HCT116 (cell line): ENCODE measurements at regions not wholly inside any gene's neighbourhood (a gene's known extent, or its start where the extent isn't known, plus 50 kb on each side); places are given as distances from the start of the nearest gene placed in this dataset.

Source experiments
- ATAC-seq: fragments of 200-7000 bp; cut with Tn5 transposase; 2 replicates; pipeline ENCODE4 v1.9.1; 2020; ENCODE audit warnings: mild to moderate bottlenecking, moderate library complexity
- BruUV-seq: library from RNA; stranded (reverse); fragments of 400-500 nt; replicated peaks from 2 replicates; lab custom pipeline; 2021; lab: Mats Ljungman, UMichigan
- CTCF ChIA-PET: fragments of 300-600 bp; sonication (Branson Sonifier 250); formaldehyde crosslinking; loops from one replicate; lab custom pipeline; 2021; ENCODE audit warnings: antibody characterized with exemption; lab: Charles Lee
- POLR2A ChIA-PET: fragments of 300-600, 350-600 bp; sonication (Branson Sonifier 250); formaldehyde crosslinking; loops from one replicate; lab custom pipeline; 2021; ENCODE audit warnings: antibody characterized with exemption; lab: Charles Lee
- RAD21 ChIA-PET, 2 experiments: fragments of 300-600 bp; sonication (Branson Sonifier 250); formaldehyde crosslinking; loops; one replicate each; lab custom pipeline; 2023; ENCODE audit warnings: low total read pairs in 2 of 2; ENCODE audit not compliant: uncharacterized antibody in 2 of 2, unreplicated experiment in 2 of 2, low non-redundant PET in 1 of 2; lab: Charles Lee
- DNase-seq: peaks from one replicate; pipeline ENCODE4 v3.0.0-alpha.2; 2010; ENCODE audit warnings: low read depth, low spot score
- H2AFZ ChIP-seq: fragments of 200-600 bp; shearing (Covaris generic), sonication (generic); 2 replicates; pipeline ENCODE4 v1.6.1; 2017; ENCODE audit warnings: low read depth, mixed run types, mixed read lengths, antibody characterized with exemption, low read length; ENCODE audit not compliant: poor library complexity, severe bottlenecking
- H3K27ac ChIP-seq: 2 replicates; pipeline ENCODE4 v1.5.1; 2012; ENCODE audit warnings: low read depth, low read length
- H3K27me3 ChIP-seq: fragments of 200-600 bp; sonication (generic); 2 replicates; pipeline ENCODE4 v1.6.1; 2016; ENCODE audit warnings: mixed run types, low read length, mixed read lengths; ENCODE audit not compliant: insufficient read depth
- H3K36me3 ChIP-seq, 2 experiments: fragments of 200-500 bp in 1 of 2; fragments of 200-600 bp in 1 of 2; sonication (Bioruptor generic) in 1 of 2; sonication (generic) in 1 of 2; 2 replicates each; pipeline versions ENCODE4 v1.5.1 to v1.6.1; 2014 to 2016; ENCODE audit warnings: low read length in 2 of 2, inconsistent platforms in 1 of 2, mixed read lengths in 1 of 2, mixed run types in 1 of 2; ENCODE audit not compliant: insufficient read depth in 2 of 2, control insufficient read depth in 1 of 2
- H3K4me1 ChIP-seq, 2 experiments: fragments of 200-600 bp in 1 of 2; sonication (generic) in 1 of 2; 2 replicates each; pipeline versions ENCODE4 v1.5.1 to v1.6.1; 2012 to 2017; ENCODE audit warnings: low read length in 2 of 2, inconsistent platforms in 1 of 2, mild to moderate bottlenecking in 1 of 2, mixed read lengths in 1 of 2, mixed run types in 1 of 2, moderate library complexity in 1 of 2; ENCODE audit not compliant: insufficient read depth in 2 of 2, control insufficient read depth in 1 of 2
- H3K4me2 ChIP-seq: fragments of 200-600 bp; sonication (generic); 2 replicates; pipeline ENCODE4 v1.6.1; 2017; ENCODE audit warnings: mixed run types, low read length, mixed read lengths
- H3K4me3 ChIP-seq, 2 experiments: fragments of 200-600 bp in 1 of 2; sonication (generic) in 1 of 2; replicated peaks in 1 of 2; 2 replicates each; pipeline ENCODE4 v1.5.1; 2011 to 2016; ENCODE audit warnings: low read length in 2 of 2, control low read depth in 1 of 2, low read depth in 1 of 2, mild to moderate bottlenecking in 1 of 2, mixed read lengths in 1 of 2, mixed run types in 1 of 2
- H3K79me2 ChIP-seq: fragments of 200-600 bp; sonication (generic); 2 replicates; pipeline ENCODE4 v1.6.1; 2017; ENCODE audit warnings: mild to moderate bottlenecking, mixed run types, low read length, moderate library complexity, mixed read lengths; ENCODE audit not compliant: insufficient read depth
- H3K9ac ChIP-seq: fragments of 200-600 bp; sonication (generic); 2 replicates; pipeline ENCODE4 v1.6.1; 2016; ENCODE audit warnings: low read length, mixed read lengths
- H3K9me2 ChIP-seq: fragments of 200-600 bp; sonication (generic), shearing (Covaris generic); 2 replicates; pipeline ENCODE4 v1.6.1; 2017; ENCODE audit warnings: mixed run types, mild to moderate bottlenecking, moderate library complexity; ENCODE audit not compliant: insufficient read depth
- H3K9me3 ChIP-seq, 2 experiments: fragments of 200-500 bp in 1 of 2; fragments of 200-600 bp in 1 of 2; sonication (Bioruptor generic) in 1 of 2; sonication (generic) in 1 of 2; 2 replicates each; pipeline ENCODE4 v1.6.1; 2014 to 2017; ENCODE audit warnings: low read length in 2 of 2, mixed read lengths in 2 of 2, inconsistent platforms in 1 of 2, low read depth in 1 of 2, mild to moderate bottlenecking in 1 of 2, mixed run types in 1 of 2, moderate library complexity in 1 of 2; ENCODE audit not compliant: control insufficient read depth in 1 of 2, insufficient read depth in 1 of 2
- H4K20me1 ChIP-seq: fragments of 200-600 bp; sonication (generic), shearing (Covaris generic); 2 replicates; pipeline ENCODE4 v1.6.1; 2017; ENCODE audit warnings: mixed run types, mild to moderate bottlenecking, moderate library complexity; ENCODE audit not compliant: insufficient read depth
- CBX3 ChIP-seq: IDR thresholded peaks from 2 replicates; pipeline ENCODE4 v1.6.1; 2012; ENCODE audit warnings: low read depth
- EGR1 ChIP-seq: IDR thresholded peaks from 2 replicates; pipeline ENCODE4 v1.6.1; 2012; ENCODE audit warnings: low read depth
- ELF1 ChIP-seq: IDR thresholded peaks from 2 replicates; pipeline ENCODE4 v1.6.1; 2012; ENCODE audit warnings: low read depth, borderline replicate concordance
- EZH2 ChIP-seq: fragments of 200-600 bp; sonication (generic); IDR thresholded peaks from 2 replicates; pipeline ENCODE4 v1.6.1; 2017; ENCODE audit warnings: antibody characterized with exemption, mixed run types
- EZH2phosphoT487 ChIP-seq: fragments of 200-600 bp; IDR thresholded peaks from 2 replicates; pipeline ENCODE4 v1.6.1; 2018; ENCODE audit warnings: antibody characterized with exemption, borderline replicate concordance
- FOSL1 ChIP-seq: IDR thresholded peaks from 2 replicates; pipeline ENCODE4 v1.6.1; 2012; ENCODE audit warnings: low read depth
- JUND ChIP-seq: IDR thresholded peaks from 2 replicates; pipeline ENCODE4 v1.6.1; 2012
- POLR2AphosphoS5 ChIP-seq: IDR thresholded peaks from 2 replicates; pipeline ENCODE4 v1.6.1; 2011; ENCODE audit warnings: mild to moderate bottlenecking, low read depth, low read length, moderate library complexity
- SIN3A ChIP-seq: IDR thresholded peaks from 2 replicates; pipeline ENCODE4 v1.6.1; 2012; ENCODE audit warnings: low read depth
- SP1 ChIP-seq: IDR thresholded peaks from 2 replicates; pipeline ENCODE4 v1.6.1; 2012; ENCODE audit warnings: low read depth
- ZFX ChIP-seq: fragments of 450-650 bp; IDR thresholded peaks from 2 replicates; pipeline ENCODE4 v1.6.1; 2017
- ZNF274 ChIP-seq: fragments of 200-500 bp; sonication (Bioruptor generic); IDR thresholded peaks from 2 replicates; pipeline ENCODE4 v1.6.1; 2014; ENCODE audit warnings: mild to moderate bottlenecking, low read depth, low read length, inconsistent platforms
- intact Hi-C: fragments of 100-400 bp; cut with micrococcal nuclease; formaldehyde crosslinking; loops from 2 replicates; pipeline ENCODE4 v1.10.0; 2022
- TF ChIP-seq, protein P1 (sequence below): IDR thresholded peaks from 2 replicates; pipeline ENCODE4 v1.6.1; 2012
- TF ChIP-seq, protein P2 (sequence below): IDR thresholded peaks from 2 replicates; pipeline ENCODE4 v1.6.1; 2012
- TF ChIP-seq, protein P3 (sequence below): IDR thresholded peaks from 2 replicates; pipeline ENCODE4 v1.6.1; 2011; ENCODE audit warnings: mild to moderate bottlenecking, low read length, moderate library complexity; ENCODE audit not compliant: insufficient replicate concordance; ENCODE audit errors: extremely low read depth
- TF ChIP-seq, protein P4 (sequence below): IDR thresholded peaks from 2 replicates; pipeline ENCODE4 v1.6.1; 2012; ENCODE audit warnings: low read depth

DNA sequence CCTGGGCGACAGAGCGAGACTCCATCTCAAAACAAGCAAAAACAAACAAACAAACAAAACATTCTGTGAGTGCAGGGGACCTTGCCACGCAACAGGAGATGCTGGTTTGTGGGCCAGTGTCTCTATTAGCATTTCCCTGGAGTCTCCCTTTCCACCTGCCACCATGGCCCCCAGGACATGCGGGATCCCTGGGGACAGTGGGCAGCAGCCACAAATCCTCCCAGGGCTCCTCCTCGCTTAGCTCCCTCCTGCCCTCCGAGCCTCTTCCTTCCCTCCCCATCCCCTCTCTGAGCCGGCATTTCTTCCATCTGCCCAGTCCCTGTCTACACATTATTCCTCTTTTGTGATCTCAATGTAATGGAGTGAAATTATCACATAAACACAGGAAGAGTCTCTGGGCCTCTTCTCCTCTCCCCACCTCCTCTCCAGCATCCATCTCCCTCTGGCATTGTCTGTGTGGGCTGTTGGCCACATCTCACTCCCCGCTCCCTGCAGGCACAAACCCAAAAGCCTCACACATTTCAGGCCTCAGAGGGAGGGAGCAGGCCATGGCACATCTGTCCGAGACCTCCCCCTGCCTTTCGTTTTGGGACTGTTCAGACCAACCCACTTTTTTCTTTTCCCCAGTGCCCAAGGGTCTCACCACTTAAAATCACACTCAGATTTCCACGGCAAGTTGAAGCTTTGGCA, 144.3 kb downstream of the MIS18A start:
- no TSS peak for BruUV-seq
- ChIA-PET POLR2A (no interaction called here), RAD21 (no interaction called here), CTCF (no interaction called here)
- H3K27ac ChIP-seq: no peak overlapping the region
- H3K4me3 ChIP-seq: no peak overlapping the region
- H3K27me3 ChIP-seq: peaks cover 8% of the 10 kb centered on the region; the same call in 1 of the 2 replicates
- intact Hi-C loops: no loop called here
- peaks cover 0 to 7% of the 10 kb centered on the region in 2 experiments; a peak in 2 of 4 replicates for H3K4me1 ChIP-seq
- H2AFZ ChIP-seq: no peak overlapping the region
- no peaks in the 10 kb centered on the region for H3K36me3 ChIP-seq
- no peaks in the 10 kb centered on the region for H3K79me2 ChIP-seq
- H4K20me1 ChIP-seq: no peaks in the 10 kb centered on the region
- no peak for ATAC-seq
- no peak for DNase-seq
- H3K9me2 ChIP-seq: no peaks in the 10 kb centered on the region
- no peak overlapping the region for H3K4me2 ChIP-seq
- no peak for TF ChIP-seq EZH2phosphoT487
- no peak for TF ChIP-seq POLR2AphosphoS5
- TF ChIP-seq SIN3A: no peak
- TF ChIP-seq ZFX: no peak
- TF ChIP-seq EGR1: no peak
- TF ChIP-seq JUND: no peak
- TF ChIP-seq ELF1: no peak
- no peak for TF ChIP-seq FOSL1
- TF ChIP-seq EZH2: no peak
- TF ChIP-seq, protein P1, sequence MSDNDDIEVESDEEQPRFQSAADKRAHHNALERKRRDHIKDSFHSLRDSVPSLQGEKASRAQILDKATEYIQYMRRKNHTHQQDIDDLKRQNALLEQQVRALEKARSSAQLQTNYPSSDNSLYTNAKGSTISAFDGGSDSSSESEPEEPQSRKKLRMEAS: no peak
- TF ChIP-seq, protein P2, sequence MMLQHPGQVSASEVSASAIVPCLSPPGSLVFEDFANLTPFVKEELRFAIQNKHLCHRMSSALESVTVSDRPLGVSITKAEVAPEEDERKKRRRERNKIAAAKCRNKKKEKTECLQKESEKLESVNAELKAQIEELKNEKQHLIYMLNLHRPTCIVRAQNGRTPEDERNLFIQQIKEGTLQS: no peak
- TF ChIP-seq, all 23 proteins: peak for 0
- Histone ChIP-seq H3K9ac (no peak overlapping the region), H3K9me3 (no peaks in the 10 kb centered on the region)

DNA sequence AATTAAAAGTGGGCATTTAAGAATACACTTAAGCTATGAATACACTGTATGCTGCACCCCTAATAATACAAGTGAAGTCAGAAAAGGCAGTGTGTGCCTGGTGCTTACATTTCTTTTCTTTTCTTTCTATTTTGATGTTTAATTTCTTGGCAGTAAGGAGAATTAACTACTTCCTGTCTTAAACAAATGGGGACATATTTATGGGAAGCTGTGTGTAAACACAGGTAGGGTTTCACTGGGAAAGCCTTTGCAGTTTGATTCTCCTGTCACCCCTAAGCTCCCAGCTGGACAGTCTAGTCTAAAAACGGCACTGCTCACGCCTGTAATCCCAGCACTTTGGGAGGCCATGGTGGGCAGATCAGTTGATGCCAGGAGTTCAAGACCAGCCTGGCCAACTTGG, 146.0 kb downstream of the MIS18A start:
- no peak overlapping the region for H3K9ac ChIP-seq
- H3K9me3 ChIP-seq: no peaks in the 10 kb centered on the region
- H3K27ac ChIP-seq: no peak overlapping the region
- peaks cover 0 to 7% of the 10 kb centered on the region in 2 experiments; a peak in 2 of 4 replicates for H3K4me1 ChIP-seq
- no peaks in the 10 kb centered on the region for H3K9me2 ChIP-seq
- ChIA-PET POLR2A (no interaction called here), CTCF (no interaction called here), RAD21 (no interaction called here)
- H4K20me1 ChIP-seq: no peaks in the 10 kb centered on the region
- H3K4me3 ChIP-seq: no peak overlapping the region
- no TSS peak for BruUV-seq
- no peak for DNase-seq
- ATAC-seq: no peak
- H2AFZ ChIP-seq: no peak overlapping the region
- H3K4me2 ChIP-seq: no peak overlapping the region
- H3K36me3 ChIP-seq: no peaks in the 10 kb centered on the region
- peaks cover 8% of the 10 kb centered on the region; the same call in 1 of the 2 replicates for H3K27me3 ChIP-seq
- intact Hi-C loops: no loop called here
- no peaks in the 10 kb centered on the region for H3K79me2 ChIP-seq
- no peak for TF ChIP-seq SP1
- no peak for TF ChIP-seq EGR1
- TF ChIP-seq, protein P3, sequence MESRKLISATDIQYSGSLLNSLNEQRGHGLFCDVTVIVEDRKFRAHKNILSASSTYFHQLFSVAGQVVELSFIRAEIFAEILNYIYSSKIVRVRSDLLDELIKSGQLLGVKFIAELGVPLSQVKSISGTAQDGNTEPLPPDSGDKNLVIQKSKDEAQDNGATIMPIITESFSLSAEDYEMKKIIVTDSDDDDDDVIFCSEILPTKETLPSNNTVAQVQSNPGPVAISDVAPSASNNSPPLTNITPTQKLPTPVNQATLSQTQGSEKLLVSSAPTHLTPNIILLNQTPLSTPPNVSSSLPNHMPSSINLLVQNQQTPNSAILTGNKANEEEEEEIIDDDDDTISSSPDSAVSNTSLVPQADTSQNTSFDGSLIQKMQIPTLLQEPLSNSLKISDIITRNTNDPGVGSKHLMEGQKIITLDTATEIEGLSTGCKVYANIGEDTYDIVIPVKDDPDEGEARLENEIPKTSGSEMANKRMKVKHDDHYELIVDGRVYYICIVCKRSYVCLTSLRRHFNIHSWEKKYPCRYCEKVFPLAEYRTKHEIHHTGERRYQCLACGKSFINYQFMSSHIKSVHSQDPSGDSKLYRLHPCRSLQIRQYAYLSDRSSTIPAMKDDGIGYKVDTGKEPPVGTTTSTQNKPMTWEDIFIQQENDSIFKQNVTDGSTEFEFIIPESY: no peak
- TF ChIP-seq CBX3: no peak
- no peak for TF ChIP-seq ELF1
- TF ChIP-seq ZNF274: no peak
- TF ChIP-seq, protein P4, sequence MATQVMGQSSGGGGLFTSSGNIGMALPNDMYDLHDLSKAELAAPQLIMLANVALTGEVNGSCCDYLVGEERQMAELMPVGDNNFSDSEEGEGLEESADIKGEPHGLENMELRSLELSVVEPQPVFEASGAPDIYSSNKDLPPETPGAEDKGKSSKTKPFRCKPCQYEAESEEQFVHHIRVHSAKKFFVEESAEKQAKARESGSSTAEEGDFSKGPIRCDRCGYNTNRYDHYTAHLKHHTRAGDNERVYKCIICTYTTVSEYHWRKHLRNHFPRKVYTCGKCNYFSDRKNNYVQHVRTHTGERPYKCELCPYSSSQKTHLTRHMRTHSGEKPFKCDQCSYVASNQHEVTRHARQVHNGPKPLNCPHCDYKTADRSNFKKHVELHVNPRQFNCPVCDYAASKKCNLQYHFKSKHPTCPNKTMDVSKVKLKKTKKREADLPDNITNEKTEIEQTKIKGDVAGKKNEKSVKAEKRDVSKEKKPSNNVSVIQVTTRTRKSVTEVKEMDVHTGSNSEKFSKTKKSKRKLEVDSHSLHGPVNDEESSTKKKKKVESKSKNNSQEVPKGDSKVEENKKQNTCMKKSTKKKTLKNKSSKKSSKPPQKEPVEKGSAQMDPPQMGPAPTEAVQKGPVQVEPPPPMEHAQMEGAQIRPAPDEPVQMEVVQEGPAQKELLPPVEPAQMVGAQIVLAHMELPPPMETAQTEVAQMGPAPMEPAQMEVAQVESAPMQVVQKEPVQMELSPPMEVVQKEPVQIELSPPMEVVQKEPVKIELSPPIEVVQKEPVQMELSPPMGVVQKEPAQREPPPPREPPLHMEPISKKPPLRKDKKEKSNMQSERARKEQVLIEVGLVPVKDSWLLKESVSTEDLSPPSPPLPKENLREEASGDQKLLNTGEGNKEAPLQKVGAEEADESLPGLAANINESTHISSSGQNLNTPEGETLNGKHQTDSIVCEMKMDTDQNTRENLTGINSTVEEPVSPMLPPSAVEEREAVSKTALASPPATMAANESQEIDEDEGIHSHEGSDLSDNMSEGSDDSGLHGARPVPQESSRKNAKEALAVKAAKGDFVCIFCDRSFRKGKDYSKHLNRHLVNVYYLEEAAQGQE: no peak
